Muscle of arm (tissue), 1 donor: ENCODE measurements at regions not wholly inside any gene's neighbourhood (a gene's known extent, or its start where the extent isn't known, plus 50 kb on each side); places are given as distances from the start of the nearest gene placed in this dataset.
"Not testable (repeated sequence)": the region's sequence is repeated elsewhere in the genome, so short reads cannot be mapped to it uniquely, and the experiment has no call there.

Experiments used
- DNase-seq: peaks from one replicate; pipeline ENCODE4 v3.0.0-alpha.2; 2013

- DNase-seq: no peak
These were observed 60.9 kb upstream of the CYRIA start for GRCh38 chr2:16726577-16726976.

- no peak for DNase-seq
These were observed 60.5 kb upstream of the CYRIA start for GRCh38 chr2:16726147-16726546.

GRCh38 chr2:16725549-16725948, 59.9 kb upstream of the CYRIA start:
- DNase-seq: no peak

DNA sequence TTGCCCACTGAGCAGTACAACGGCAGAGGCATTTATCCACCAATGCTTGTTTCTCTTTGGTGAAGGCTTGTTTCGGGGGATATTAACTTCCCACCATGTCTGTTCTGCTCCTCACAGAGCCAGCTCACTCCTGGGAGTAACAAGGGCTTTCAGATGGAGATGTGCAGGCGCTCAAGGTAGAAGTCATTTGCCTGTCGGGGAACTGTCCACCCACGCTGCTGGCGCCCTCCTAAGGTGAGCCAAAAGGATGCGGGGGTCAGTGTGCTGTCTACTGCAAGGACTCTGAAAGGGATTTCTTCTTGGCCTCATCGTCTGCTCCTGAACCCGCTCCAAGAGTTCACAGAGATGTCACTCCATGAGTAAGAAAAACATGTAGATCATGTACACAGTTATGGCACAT, 57.0 kb upstream of the CYRIA start:
- DNase-seq: no peak

DNA sequence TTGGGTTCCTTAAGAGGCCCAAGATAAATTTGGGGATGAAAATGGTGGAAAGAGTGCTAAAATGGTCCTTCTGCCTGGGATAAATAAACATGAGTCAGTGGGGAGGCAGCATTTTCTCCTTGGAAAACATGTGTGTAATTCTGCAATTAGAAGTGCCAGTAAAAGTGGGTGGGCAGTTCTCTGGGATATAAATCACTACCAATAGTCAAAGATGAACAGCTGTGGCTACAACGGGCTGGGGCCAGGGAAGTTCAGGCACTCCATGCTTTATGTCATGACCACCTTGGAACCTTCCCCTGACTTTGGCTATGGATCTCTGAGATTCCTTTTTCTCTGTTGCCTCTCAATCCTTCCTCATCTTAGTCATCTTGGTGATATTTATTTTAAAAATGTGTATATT, 56.5 kb upstream of the CYRIA start:
- DNase-seq: no peak

DNA sequence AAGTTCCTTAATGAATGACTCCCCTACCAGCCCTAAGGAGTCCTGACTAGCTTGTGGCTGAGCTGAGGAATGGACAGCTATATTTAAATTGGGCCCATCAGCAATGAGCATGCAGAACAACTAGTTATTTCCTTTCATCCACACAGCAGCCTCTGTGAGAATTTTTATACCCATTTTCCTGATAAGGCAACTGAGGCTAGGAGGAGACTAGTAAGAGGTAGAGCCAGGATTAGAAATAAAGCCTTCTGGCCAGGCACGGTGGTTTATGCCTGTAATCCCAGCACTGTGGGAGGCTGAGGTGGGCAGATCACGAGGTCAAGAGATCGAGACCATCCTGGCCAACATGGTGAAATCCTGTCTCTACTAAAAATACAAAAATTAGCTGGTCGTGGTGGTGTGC, 55.9 kb upstream of the CYRIA start:
- not testable (repeated sequence) for DNase-seq

- DNase-seq: not testable (repeated sequence)
These were observed 55.1 kb upstream of the CYRIA start for GRCh38 chr2:16720737-16721136.

DNA sequence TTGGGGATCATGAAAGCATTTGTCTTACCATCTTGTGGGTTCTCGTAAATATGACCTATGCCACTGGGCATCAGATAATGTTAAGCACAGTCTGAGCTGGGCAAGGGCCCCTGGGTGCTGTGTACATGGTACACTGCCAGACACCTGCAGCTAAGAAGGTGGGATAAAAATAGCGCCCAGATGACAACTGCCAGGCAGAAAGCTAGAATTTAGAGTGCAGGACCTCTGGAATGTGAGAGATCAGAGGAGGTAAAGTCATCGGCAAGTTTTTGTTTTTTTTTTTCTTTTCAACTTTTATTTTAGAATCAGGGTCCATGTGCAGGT, 53.8 kb upstream of the CYRIA start:
- no peak for DNase-seq

DNA sequence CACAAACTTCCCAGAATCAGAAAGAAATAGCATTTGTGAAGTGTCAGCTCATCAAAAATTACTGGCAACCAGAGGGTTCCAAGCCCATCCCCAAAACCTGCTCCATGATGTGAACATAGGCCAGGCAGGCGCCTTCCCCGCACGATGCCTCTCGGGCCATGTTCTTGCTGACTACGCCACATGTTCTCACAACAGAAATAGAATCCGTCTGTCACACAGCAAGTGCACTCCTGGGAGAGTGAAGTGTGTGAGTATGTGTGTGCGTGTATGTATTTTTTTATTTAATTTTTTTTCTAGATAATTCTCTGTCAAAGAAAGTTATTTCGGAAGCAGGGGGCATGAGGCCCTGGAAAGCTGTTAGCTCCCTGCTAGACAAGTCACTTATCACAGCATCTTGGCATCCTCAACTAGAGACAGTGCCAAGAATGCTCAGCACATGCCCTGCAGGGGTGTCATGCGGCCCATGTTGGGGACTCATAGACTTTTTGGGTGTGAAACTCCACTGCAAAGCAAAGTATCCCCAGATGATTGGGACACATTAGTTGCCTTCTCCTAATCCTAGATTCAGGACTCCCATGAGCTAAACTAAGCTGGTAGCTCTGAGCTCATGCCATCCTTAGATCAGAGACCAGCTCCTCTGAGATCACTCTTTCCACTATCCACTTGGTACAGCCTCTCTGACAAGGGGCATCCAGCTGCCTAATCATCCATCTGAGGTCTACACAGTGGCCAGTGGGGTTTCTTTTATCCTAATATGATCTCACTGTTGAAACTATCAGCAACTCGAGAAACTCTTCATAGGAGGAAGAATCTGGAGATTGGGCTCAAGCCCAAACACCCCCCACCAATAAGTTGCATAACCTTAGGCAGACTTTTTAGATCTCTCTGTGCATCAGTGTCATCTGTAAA, 53.2 kb upstream of the CYRIA start:
- no peak for DNase-seq

DNA sequence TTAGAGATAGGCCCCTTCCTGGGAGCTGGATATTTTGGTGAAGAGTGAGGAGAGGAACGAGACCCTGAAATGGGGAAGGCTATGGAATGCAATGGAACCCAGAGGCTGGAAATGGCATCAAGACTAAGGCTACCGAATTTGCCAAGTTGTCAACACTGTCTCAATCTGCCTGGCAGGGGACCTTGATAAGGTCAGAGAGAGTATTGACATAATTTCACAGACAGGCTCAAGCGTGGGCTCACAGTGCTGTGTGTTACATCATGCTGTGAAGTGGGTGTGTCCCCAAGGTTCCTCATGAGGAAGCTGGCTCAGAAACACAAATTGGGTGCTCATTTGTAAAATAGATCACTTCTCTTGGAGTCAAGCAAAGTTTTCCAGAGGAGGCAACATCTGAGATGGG, 51.8 kb upstream of the CYRIA start:
- no peak for DNase-seq

GRCh38 chr2:16716944-16717343, 51.3 kb upstream of the CYRIA start:
- DNase-seq: no peak

GRCh38 chr2:16716024-16716423, 50.4 kb upstream of the CYRIA start:
- DNase-seq: no peak
